CD4-positive, alpha-beta T cell treated with Interleukin-1 beta for 1 hour (primary cell): ENCODE measurements at regions not wholly inside any gene's neighbourhood (a gene's known extent, or its start where the extent isn't known, plus 50 kb on each side); places are given as distances from the start of the nearest gene placed in this dataset.
"Not testable (repeated sequence)": the region's sequence is repeated elsewhere in the genome, so short reads cannot be mapped to it uniquely, and the experiment has no call there.

Experiments
- DNase-seq, 2 donors: peaks; one replicate each; pipeline ENCODE4 v3.0.0-alpha.2; 2020 to 2022

GRCh38 chr1:228994676-228995594, 259.7 kb downstream of the RHOU start:
- no peak for DNase-seq

- no peak for DNase-seq
Observed at GRCh38 chr1:228996281-228996680, 261.0 kb downstream of the RHOU start.

GRCh38 chr1:228997721-228998144, 262.5 kb downstream of the RHOU start:
- no peak for DNase-seq

GRCh38 chr1:228998179-228998578, 262.9 kb downstream of the RHOU start:
- DNase-seq: no peak

GRCh38 chr1:228999446-229000170, 264.3 kb downstream of the RHOU start:
- DNase-seq: no peak

GRCh38 chr1:229000187-229000586, 264.9 kb downstream of the RHOU start:
- no peak for DNase-seq

GRCh38 chr1:229001467-229002011, 266.3 kb downstream of the RHOU start:
- no peak for DNase-seq

- no peak for DNase-seq
Observed at GRCh38 chr1:229002037-229002436, 266.8 kb downstream of the RHOU start.

- no peak for DNase-seq
Observed at GRCh38 chr1:229002451-229002960, 267.2 kb downstream of the RHOU start.

GRCh38 chr1:229003233-229004031, 267.5 kb upstream of the RAB4A start:
- no peak for DNase-seq

- no peak for DNase-seq
Observed at GRCh38 chr1:229004066-229004833, 266.7 kb upstream of the RAB4A start.

GRCh38 chr1:229005097-229005496, 265.8 kb upstream of the RAB4A start:
- DNase-seq: no peak

GRCh38 chr1:229005556-229005955, 265.4 kb upstream of the RAB4A start:
- DNase-seq: no peak

- DNase-seq: no peak
Observed at GRCh38 chr1:229006121-229006870, 264.6 kb upstream of the RAB4A start.

GRCh38 chr1:229007167-229007566, 263.7 kb upstream of the RAB4A start:
- no peak for DNase-seq

- DNase-seq: no peak
Observed at GRCh38 chr1:229007701-229008100, 263.2 kb upstream of the RAB4A start.

- not testable (repeated sequence) for DNase-seq
Observed at GRCh38 chr1:229008347-229008746, 262.6 kb upstream of the RAB4A start.

GRCh38 chr1:229011022-229011421, 259.9 kb upstream of the RAB4A start:
- no peak for DNase-seq

GRCh38 chr1:229012823-229013222, 258.1 kb upstream of the RAB4A start:
- DNase-seq: no peak

- no peak for DNase-seq
Observed at GRCh38 chr1:229013981-229014380, 256.9 kb upstream of the RAB4A start.

- no peak for DNase-seq
Observed at GRCh38 chr1:229015806-229016205, 255.1 kb upstream of the RAB4A start.
